Activated T-helper 2 cell treated with anti-CD3 and anti-CD28 coated beads, Interferon-gamma antibody, Interleukin-2, Interleukin-4, amounts not matched to agents 10 μg/mL and 5 μg/mL and 100 μg/mL, durations not matched to agents 14 hours and 24 hours and 36 hours (primary cell): ENCODE measurements at regions not wholly inside any gene's neighbourhood (a gene's known extent, or its start where the extent isn't known, plus 50 kb on each side); places are given as distances from the start of the nearest gene placed in this dataset.

Source experiments
- DNase-seq: peaks from one replicate; pipeline ENCODE4 v3.0.0; 2021; ENCODE audit warnings: low spot score
- H3K27ac Mint-ChIP-seq: one replicate; pipeline ENCODE4 v1.8.0; 2021; ENCODE audit warnings: mixed read lengths
- H3K27me3 Mint-ChIP-seq: one replicate; pipeline ENCODE4 v1.8.0; 2021; ENCODE audit warnings: low read depth, mixed read lengths
- H3K36me3 Mint-ChIP-seq: one replicate; pipeline ENCODE4 v1.8.0; 2021; ENCODE audit warnings: low read depth, mixed read lengths
- H3K4me1 Mint-ChIP-seq: one replicate; pipeline ENCODE4 v1.8.0; 2021; ENCODE audit warnings: low read depth, mixed read lengths
- H3K4me3 Mint-ChIP-seq: one replicate; pipeline ENCODE4 v1.8.0; 2021; ENCODE audit warnings: low read depth, mild to moderate bottlenecking, moderate library complexity, mixed read lengths
- H3K9me3 Mint-ChIP-seq: one replicate; pipeline ENCODE4 v1.8.0; 2021; ENCODE audit warnings: mixed read lengths
- intact Hi-C: fragments of 100-400 bp; cut with micrococcal nuclease; formaldehyde crosslinking; loops from one replicate; pipeline ENCODE4 v1.15.1; 2023

DNA sequence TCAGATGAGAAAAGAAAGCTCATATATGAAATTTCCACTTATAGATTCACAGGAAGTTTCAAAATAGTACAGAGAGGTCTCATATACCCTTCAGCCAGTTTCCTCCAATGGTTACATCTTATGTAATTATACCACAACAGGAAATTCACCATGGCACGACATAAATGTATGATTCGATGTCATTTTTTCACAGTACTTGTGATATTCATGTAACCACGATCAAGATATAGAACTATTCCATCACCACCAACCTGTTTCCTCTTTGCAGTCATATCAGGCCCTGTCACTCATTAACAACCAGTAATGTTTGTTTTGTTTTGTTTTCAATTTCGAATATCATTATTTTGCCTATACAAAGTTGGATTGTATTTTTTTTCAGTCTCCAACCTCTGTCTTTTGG is 314.3 kb upstream of the POU3F3 start:
- no peak overlapping the region for H3K4me3 Mint-ChIP-seq
- H3K4me1 Mint-ChIP-seq, result no peaks in the 10 kb centered on the region
- H3K27me3 Mint-ChIP-seq, result no peaks in the 10 kb centered on the region
- H3K27ac Mint-ChIP-seq, result no peak overlapping the region
- no peaks in the 10 kb centered on the region for H3K36me3 Mint-ChIP-seq
- no peaks in the 10 kb centered on the region for H3K9me3 Mint-ChIP-seq
- no peak for DNase-seq
- intact Hi-C loops, result no loop called here

DNA sequence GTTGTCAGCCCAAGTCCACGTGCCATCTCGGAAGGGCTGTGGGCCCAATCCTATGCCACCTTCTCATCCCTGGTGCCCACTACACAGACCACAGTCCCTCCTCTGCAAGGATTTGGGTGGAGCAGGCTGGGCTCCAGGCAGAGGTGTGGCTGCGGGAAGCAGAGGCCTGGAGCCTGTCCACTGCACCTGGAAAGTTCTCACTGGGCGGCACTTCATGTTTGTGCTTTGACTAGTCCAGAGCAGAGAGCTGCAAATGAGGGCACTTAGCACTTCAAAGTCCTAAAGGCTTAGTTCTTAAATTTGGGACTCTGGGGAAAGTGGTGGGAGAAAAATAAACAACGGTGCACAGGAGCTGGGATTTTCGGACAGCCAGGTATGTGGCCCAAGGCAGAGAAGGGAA is 308.9 kb upstream of the POU3F3 start:
- no peaks in the 10 kb centered on the region for H3K27me3 Mint-ChIP-seq
- intact Hi-C loops, result no loop called here
- H3K36me3 Mint-ChIP-seq, result no peaks in the 10 kb centered on the region
- DNase-seq, result no peak
- no peak overlapping the region for H3K4me3 Mint-ChIP-seq
- no peaks in the 10 kb centered on the region for H3K4me1 Mint-ChIP-seq
- no peak overlapping the region for H3K27ac Mint-ChIP-seq
- H3K9me3 Mint-ChIP-seq, result no peaks in the 10 kb centered on the region

DNA sequence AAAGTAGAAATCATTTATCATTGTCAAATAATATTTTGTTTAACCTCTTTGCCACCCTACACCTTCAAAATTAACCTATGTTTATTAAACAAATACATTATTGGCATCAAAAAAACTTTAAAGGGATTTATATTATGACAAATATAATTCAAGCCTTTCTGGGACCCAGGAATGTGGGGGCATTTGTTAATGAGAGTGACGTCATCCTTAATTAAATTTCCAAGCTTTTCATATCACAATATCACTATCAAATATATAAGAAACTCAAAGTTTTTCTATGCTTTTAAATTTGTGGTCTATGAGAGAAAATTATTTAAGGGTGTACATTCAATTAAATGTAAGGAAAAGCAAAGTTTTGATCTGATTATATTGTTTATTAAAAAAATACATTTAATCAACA is 307.4 kb upstream of the POU3F3 start:
- Mint-ChIP-seq H3K9me3 (no peaks in the 10 kb centered on the region), H3K4me1 (no peaks in the 10 kb centered on the region), H3K36me3 (no peaks in the 10 kb centered on the region), H3K27ac (no peak overlapping the region), H3K27me3 (no peaks in the 10 kb centered on the region), H3K4me3 (no peak overlapping the region)
- DNase-seq, result no peak
- intact Hi-C loops, result no loop called here

DNA sequence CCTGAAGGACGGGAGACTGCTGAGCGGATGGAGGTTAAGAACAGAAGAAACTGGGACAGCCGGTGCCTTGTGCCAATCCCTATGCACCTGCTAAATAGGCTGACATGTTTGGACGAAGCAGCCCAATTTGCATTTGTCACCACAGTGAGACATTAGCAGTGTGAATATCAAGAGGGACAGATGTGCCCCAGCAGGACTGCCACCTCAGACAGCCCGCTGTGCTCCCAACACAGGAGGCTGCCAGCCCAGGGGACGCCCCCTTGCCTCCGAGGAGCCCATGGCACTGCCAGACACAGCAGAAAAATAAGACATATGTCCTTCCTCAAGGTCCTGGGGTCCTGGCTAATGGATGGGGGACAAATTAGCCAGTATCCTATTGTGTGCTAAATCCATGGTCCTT is 306.7 kb upstream of the POU3F3 start:
- H3K9me3 Mint-ChIP-seq, result no peaks in the 10 kb centered on the region
- no peak for DNase-seq
- intact Hi-C loops, result no loop called here
- no peaks in the 10 kb centered on the region for H3K27me3 Mint-ChIP-seq
- no peaks in the 10 kb centered on the region for H3K4me1 Mint-ChIP-seq
- no peaks in the 10 kb centered on the region for H3K36me3 Mint-ChIP-seq
- H3K4me3 Mint-ChIP-seq, result no peak overlapping the region
- no peak overlapping the region for H3K27ac Mint-ChIP-seq

DNA sequence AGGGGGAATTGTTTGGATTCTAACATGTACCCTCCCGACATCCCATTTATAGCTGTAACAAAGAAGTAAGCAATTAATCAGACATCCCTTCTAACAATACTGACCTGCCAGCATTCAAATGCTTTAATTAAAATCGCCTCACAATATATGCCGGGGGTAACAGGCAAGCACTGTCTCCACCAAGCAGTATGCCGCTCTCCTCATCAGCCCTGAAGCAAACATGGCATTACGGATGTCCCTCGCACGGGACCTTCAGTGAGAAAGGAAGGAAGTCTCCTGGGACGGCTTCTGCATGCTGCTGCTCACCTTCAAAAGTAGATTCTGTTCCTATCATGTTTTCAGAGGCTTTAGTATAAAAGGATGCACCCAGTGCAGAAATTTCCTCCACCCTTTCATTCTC is 292.7 kb upstream of the POU3F3 start:
- no peak overlapping the region for H3K4me3 Mint-ChIP-seq
- H3K9me3 Mint-ChIP-seq, result no peaks in the 10 kb centered on the region
- intact Hi-C loops, result no loop called here
- H3K27ac Mint-ChIP-seq, result no peak overlapping the region
- DNase-seq, result no peak
- no peaks in the 10 kb centered on the region for H3K36me3 Mint-ChIP-seq
- H3K4me1 Mint-ChIP-seq, result no peaks in the 10 kb centered on the region
- H3K27me3 Mint-ChIP-seq, result no peaks in the 10 kb centered on the region

GRCh38 chr2:104562537-104562936 is 291.4 kb upstream of the POU3F3 start:
- Mint-ChIP-seq H3K4me3 (no peak overlapping the region), H3K27me3 (no peaks in the 10 kb centered on the region), H3K27ac (no peak overlapping the region), H3K4me1 (no peaks in the 10 kb centered on the region), H3K9me3 (no peaks in the 10 kb centered on the region), H3K36me3 (no peaks in the 10 kb centered on the region)
- intact Hi-C loops, result no loop called here
- no peak for DNase-seq

DNA sequence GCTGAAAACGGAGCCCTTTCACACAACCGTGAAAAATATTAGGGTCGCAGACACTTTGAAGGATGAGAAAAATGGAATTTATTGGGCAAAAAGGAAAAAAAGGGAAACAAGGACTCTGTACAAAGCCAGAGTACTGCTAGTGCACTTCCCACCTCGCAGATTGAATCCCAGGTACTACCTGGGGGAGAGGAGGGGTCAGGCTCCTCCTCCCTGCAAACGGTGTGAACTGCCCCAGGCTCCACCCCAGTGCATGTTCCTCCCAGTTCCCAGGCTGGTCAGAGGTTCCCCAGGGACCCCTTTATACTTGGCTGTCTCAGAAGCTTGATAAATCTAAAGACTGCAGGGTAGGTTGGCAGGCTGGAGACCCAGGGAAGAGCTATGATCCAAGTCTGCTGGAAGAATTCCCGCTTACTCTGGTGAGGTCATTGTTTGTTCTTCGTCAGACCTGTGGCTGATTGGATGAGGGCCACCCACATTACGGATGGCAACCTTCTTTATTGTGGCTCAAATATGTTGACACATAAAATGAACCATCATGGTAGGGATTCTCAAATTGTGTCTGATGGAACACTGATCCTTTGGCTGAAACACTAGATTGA is 290.4 kb upstream of the POU3F3 start:
- no peaks in the 10 kb centered on the region for H3K4me1 Mint-ChIP-seq
- DNase-seq, result no peak
- intact Hi-C loops, result no loop called here
- no peaks in the 10 kb centered on the region for H3K27me3 Mint-ChIP-seq
- no peak overlapping the region for H3K4me3 Mint-ChIP-seq
- no peaks in the 10 kb centered on the region for H3K36me3 Mint-ChIP-seq
- no peaks in the 10 kb centered on the region for H3K9me3 Mint-ChIP-seq
- H3K27ac Mint-ChIP-seq, result no peak overlapping the region

DNA sequence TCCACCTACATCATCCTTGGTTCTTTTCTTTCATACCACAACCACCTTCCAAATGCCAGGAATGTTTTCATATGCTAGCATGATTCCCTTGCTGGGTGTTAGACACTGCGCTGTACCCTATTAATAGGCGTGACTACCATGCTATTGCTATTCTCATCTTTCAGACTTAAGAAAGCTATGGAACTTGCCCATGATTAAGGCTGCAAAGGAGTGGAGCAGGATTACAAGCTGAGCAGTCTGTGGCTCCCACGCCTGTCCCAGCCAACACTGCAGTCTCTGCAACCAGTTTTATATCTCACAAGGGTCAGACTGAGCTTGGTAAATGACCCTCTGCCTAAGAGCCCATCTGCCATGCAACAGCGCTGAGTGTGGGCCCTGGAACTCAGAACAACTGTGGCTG is 285.7 kb upstream of the POU3F3 start:
- H3K4me1 Mint-ChIP-seq, result no peaks in the 10 kb centered on the region
- no peak overlapping the region for H3K27ac Mint-ChIP-seq
- no peak for DNase-seq
- intact Hi-C loops, result no loop called here
- no peaks in the 10 kb centered on the region for H3K27me3 Mint-ChIP-seq
- no peaks in the 10 kb centered on the region for H3K9me3 Mint-ChIP-seq
- no peak overlapping the region for H3K4me3 Mint-ChIP-seq
- H3K36me3 Mint-ChIP-seq, result no peaks in the 10 kb centered on the region

- H3K4me3 Mint-ChIP-seq, result no peak overlapping the region
- H3K9me3 Mint-ChIP-seq, result no peaks in the 10 kb centered on the region
- no peaks in the 10 kb centered on the region for H3K36me3 Mint-ChIP-seq
- H3K4me1 Mint-ChIP-seq, result no peaks in the 10 kb centered on the region
- H3K27me3 Mint-ChIP-seq, result no peaks in the 10 kb centered on the region
- intact Hi-C loops, result no loop called here
- no peak for DNase-seq
- no peak overlapping the region for H3K27ac Mint-ChIP-seq
Measured at GRCh38 chr2:104570259-104570658, 283.7 kb upstream of the POU3F3 start.

DNA sequence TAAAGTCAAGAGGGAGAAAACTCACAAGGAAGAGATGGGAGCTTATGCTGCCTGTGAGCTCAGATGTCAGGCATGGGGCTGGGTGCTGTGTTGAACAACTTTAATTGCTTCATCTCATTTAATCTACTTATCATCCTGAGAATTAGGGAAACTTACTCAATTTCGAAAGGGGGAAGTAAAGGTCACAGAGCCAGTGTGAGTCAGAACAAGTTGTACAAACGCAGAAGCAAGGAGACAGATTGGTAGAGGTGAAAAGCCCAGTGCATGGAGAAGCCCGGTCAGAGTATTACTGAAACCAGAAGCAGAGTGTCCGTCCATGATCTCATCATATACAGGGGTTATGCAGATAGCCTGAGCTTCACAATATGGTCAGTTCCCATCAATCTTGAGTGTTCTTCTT is 281.1 kb upstream of the POU3F3 start:
- H3K36me3 Mint-ChIP-seq, result no peaks in the 10 kb centered on the region
- no peak overlapping the region for H3K27ac Mint-ChIP-seq

DNA sequence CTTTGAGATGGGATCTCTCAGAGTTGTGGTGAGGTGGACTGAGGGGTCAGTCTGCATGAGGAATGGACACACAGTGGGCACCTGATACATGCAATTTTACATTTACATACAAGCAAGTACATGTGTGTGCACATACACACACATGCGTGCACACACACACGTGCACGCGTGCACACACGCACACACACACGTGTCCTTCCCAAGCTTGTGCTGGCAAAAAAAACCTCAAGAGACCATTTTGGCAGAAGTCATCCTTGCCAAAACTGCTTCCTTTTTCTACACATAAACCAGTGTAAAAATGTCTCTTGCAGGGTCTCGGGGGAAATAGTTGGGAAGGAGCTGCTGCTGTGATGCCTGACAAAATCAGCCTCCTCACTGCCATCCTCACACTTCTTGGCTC is 279.5 kb upstream of the POU3F3 start:
- Mint-ChIP-seq H3K27me3 (no peaks in the 10 kb centered on the region), H3K9me3 (no peaks in the 10 kb centered on the region), H3K27ac (no peak overlapping the region), H3K4me3 (no peak overlapping the region), H3K36me3 (no peaks in the 10 kb centered on the region), H3K4me1 (no peaks in the 10 kb centered on the region)
- intact Hi-C loops, result no loop called here
- no peak for DNase-seq

More for the DNA sequence above, 281.1 kb upstream of the POU3F3 start:
- Mint-ChIP-seq H3K4me1 (no peaks in the 10 kb centered on the region), H3K9me3 (no peaks in the 10 kb centered on the region), H3K27me3 (no peaks in the 10 kb centered on the region), H3K4me3 (no peak overlapping the region)
- intact Hi-C loops, result no loop called here
- DNase-seq, result no peak

DNA sequence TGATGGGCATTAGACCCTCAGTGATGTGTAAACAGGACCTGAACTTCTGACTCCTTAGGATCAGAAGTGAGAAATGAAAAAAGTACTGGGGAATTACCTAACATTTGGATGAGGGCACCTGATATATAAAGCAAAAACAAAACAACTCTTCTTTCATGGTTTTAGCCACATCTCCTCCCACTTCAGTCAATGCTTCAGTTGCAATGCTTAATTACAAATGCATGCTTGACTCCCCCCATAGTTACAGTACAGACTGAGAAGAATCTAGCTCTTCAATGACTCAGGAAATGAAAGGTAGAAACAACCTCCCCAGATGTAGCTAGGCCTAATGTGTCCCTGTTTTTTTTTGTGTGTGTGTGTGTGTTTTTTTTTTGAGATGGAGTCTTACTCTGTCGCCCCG is 276.8 kb upstream of the POU3F3 start:
- no peaks in the 10 kb centered on the region for H3K9me3 Mint-ChIP-seq
- intact Hi-C loops, result no loop called here
- H3K4me1 Mint-ChIP-seq, result no peaks in the 10 kb centered on the region

GRCh38 chr2:104582471-104582870 is 271.4 kb upstream of the POU3F3 start:
- H3K27me3 Mint-ChIP-seq, result no peaks in the 10 kb centered on the region
- H3K27ac Mint-ChIP-seq, result no peak overlapping the region
- intact Hi-C loops, result no loop called here
- H3K9me3 Mint-ChIP-seq, result no peaks in the 10 kb centered on the region
- H3K4me3 Mint-ChIP-seq, result no peak overlapping the region
- no peaks in the 10 kb centered on the region for H3K36me3 Mint-ChIP-seq
- no peaks in the 10 kb centered on the region for H3K4me1 Mint-ChIP-seq
- DNase-seq, result no peak

More for the DNA sequence above, 276.8 kb upstream of the POU3F3 start:
- DNase-seq, result no peak
- Mint-ChIP-seq H3K27me3 (no peaks in the 10 kb centered on the region), H3K27ac (no peak overlapping the region), H3K36me3 (no peaks in the 10 kb centered on the region), H3K4me3 (no peak overlapping the region)

DNA sequence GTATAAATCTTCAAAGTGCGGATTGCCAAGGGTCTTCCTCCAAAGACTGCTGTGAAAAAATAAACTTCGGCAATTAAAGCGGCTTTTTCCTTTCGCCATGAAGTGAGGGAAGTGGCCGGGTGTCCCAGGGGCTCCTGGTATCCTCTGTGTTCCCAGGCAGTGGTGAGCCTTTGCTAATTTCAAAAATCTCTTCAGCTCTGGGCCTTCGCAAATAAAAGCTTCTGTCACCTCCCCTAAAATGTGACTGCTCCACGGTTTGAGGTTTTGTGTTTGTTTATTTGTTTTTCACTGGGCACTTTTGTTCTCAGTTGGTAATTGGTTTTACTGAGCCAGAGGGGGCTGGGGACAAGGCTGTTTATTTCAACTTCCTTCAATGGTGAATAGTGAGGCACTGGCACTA is 270.1 kb upstream of the POU3F3 start:
- H3K36me3 Mint-ChIP-seq, result no peaks in the 10 kb centered on the region
- H3K9me3 Mint-ChIP-seq, result no peaks in the 10 kb centered on the region
- no peak for DNase-seq
- no peaks in the 10 kb centered on the region for H3K4me1 Mint-ChIP-seq
- no peaks in the 10 kb centered on the region for H3K27me3 Mint-ChIP-seq
- no peak overlapping the region for H3K27ac Mint-ChIP-seq
- intact Hi-C loops, result no loop called here
- no peak overlapping the region for H3K4me3 Mint-ChIP-seq
